Stomach smooth muscle (tissue), 2 donors: ENCODE measurements at regions not wholly inside any gene's neighbourhood (a gene's known extent, or its start where the extent isn't known, plus 50 kb on each side); places are given as distances from the start of the nearest gene placed in this dataset.

Experiments used
- H3K27ac ChIP-seq: one replicate; pipeline ENCODE4 v1.7.0; 2013; ENCODE audit warnings: mild to moderate bottlenecking, low read length, inconsistent platforms
- H3K27me3 ChIP-seq, 2 donors: one replicate each; pipeline ENCODE4 v1.7.0; 2013; ENCODE audit warnings: low read length in 2 of 2; ENCODE audit not compliant: insufficient read depth in 2 of 2, control insufficient read depth in 1 of 2
- H3K36me3 ChIP-seq, 2 donors: one replicate each; pipeline ENCODE4 v1.7.0; 2013; ENCODE audit warnings: low read length in 2 of 2; ENCODE audit not compliant: control insufficient read depth in 2 of 2, insufficient read depth in 2 of 2
- H3K4me1 ChIP-seq: one replicate; pipeline ENCODE4 v1.7.0; 2013; ENCODE audit warnings: low read length; ENCODE audit not compliant: control insufficient read depth, insufficient read depth
- H3K4me3 ChIP-seq, 2 donors: one replicate each; pipeline ENCODE4 v1.7.0; 2013; ENCODE audit warnings: low read length in 2 of 2
- H3K9ac ChIP-seq, 2 donors: one replicate each; pipeline ENCODE4 v1.7.0; 2013; ENCODE audit warnings: low read length in 2 of 2, mild to moderate bottlenecking in 1 of 2
- H3K9me3 ChIP-seq, 2 donors: one replicate each; pipeline ENCODE4 v1.7.0; 2013; ENCODE audit warnings: low read length in 2 of 2; ENCODE audit not compliant: control insufficient read depth in 2 of 2
- donor health status: healthy.
- donor health status: Pancreatic carcinoma.

GRCh38 chr4:64781737-64782326, 372.6 kb upstream of the TECRL start:
- H3K9me3 ChIP-seq, result no peaks in the 10 kb centered on the region
- H3K4me3 ChIP-seq, result no peak overlapping the region
- no peaks in the 10 kb centered on the region for H3K4me1 ChIP-seq
- H3K27me3 ChIP-seq, result no peaks in the 10 kb centered on the region
- no peak overlapping the region for H3K27ac ChIP-seq
- no peak overlapping the region for H3K9ac ChIP-seq
- no peaks in the 10 kb centered on the region for H3K36me3 ChIP-seq

- Histone ChIP-seq H3K27me3 (no peaks in the 10 kb centered on the region), H3K27ac (no peak overlapping the region), H3K36me3 (no peaks in the 10 kb centered on the region), H3K9ac (no peak overlapping the region), H3K9me3 (no peaks in the 10 kb centered on the region), H3K4me1 (no peaks in the 10 kb centered on the region), H3K4me3 (no peak overlapping the region)
These were observed 371.4 kb upstream of the TECRL start for GRCh38 chr4:64780664-64781063.

GRCh38 chr4:64777286-64777685, 368.0 kb upstream of the TECRL start:
- Histone ChIP-seq H3K4me3 (no peak overlapping the region), H3K9me3 (no peaks in the 10 kb centered on the region), H3K4me1 (no peaks in the 10 kb centered on the region), H3K27me3 (no peaks in the 10 kb centered on the region), H3K36me3 (no peaks in the 10 kb centered on the region), H3K9ac (no peak overlapping the region), H3K27ac (no peak overlapping the region)

- Histone ChIP-seq H3K9me3 (no peaks in the 10 kb centered on the region), H3K4me1 (no peaks in the 10 kb centered on the region), H3K4me3 (no peak overlapping the region), H3K9ac (no peak overlapping the region), H3K27ac (no peak overlapping the region), H3K36me3 (no peaks in the 10 kb centered on the region), H3K27me3 (no peaks in the 10 kb centered on the region)
These were observed 367.6 kb upstream of the TECRL start for GRCh38 chr4:64776820-64777219.

- H3K4me1 ChIP-seq, result no peaks in the 10 kb centered on the region
- no peak overlapping the region for H3K4me3 ChIP-seq
- H3K9me3 ChIP-seq, result no peaks in the 10 kb centered on the region
- no peak overlapping the region for H3K27ac ChIP-seq
- H3K27me3 ChIP-seq, result no peaks in the 10 kb centered on the region
- no peak overlapping the region for H3K9ac ChIP-seq
- no peaks in the 10 kb centered on the region for H3K36me3 ChIP-seq
These were observed 365.4 kb upstream of the TECRL start for GRCh38 chr4:64774626-64775025.

GRCh38 chr4:64771149-64771548, 361.9 kb upstream of the TECRL start:
- Histone ChIP-seq H3K27ac (no peak overlapping the region), H3K4me1 (no peaks in the 10 kb centered on the region), H3K9me3 (no peaks in the 10 kb centered on the region)

GRCh38 chr4:64767547-64767946, 358.3 kb upstream of the TECRL start:
- H3K27ac ChIP-seq, result no peak overlapping the region
- no peak overlapping the region for H3K4me3 ChIP-seq
- H3K36me3 ChIP-seq, result no peaks in the 10 kb centered on the region

More at GRCh38 chr4:64771149-64771548, 361.9 kb upstream of the TECRL start:
- H3K27me3 ChIP-seq, result no peaks in the 10 kb centered on the region
- H3K9ac ChIP-seq, result no peak overlapping the region
- H3K4me3 ChIP-seq, result no peak overlapping the region
- no peaks in the 10 kb centered on the region for H3K36me3 ChIP-seq

GRCh38 chr4:64766565-64766964, 357.3 kb upstream of the TECRL start:
- no peak overlapping the region for H3K4me3 ChIP-seq
- no peaks in the 10 kb centered on the region for H3K36me3 ChIP-seq
- no peak overlapping the region for H3K9ac ChIP-seq
- H3K27me3 ChIP-seq, result no peaks in the 10 kb centered on the region
- no peaks in the 10 kb centered on the region for H3K4me1 ChIP-seq
- H3K9me3 ChIP-seq, result no peaks in the 10 kb centered on the region
- H3K27ac ChIP-seq, result no peak overlapping the region

More at GRCh38 chr4:64767547-64767946, 358.3 kb upstream of the TECRL start:
- no peaks in the 10 kb centered on the region for H3K9me3 ChIP-seq
- H3K27me3 ChIP-seq, result no peaks in the 10 kb centered on the region
- H3K4me1 ChIP-seq, result no peaks in the 10 kb centered on the region
- no peak overlapping the region for H3K9ac ChIP-seq

- H3K4me3 ChIP-seq, result no peak overlapping the region
- no peaks in the 10 kb centered on the region for H3K36me3 ChIP-seq
- no peaks in the 10 kb centered on the region for H3K27me3 ChIP-seq
- no peak overlapping the region for H3K9ac ChIP-seq
- no peaks in the 10 kb centered on the region for H3K4me1 ChIP-seq
- H3K9me3 ChIP-seq, result no peaks in the 10 kb centered on the region
- H3K27ac ChIP-seq, result no peak overlapping the region
These were observed 346.8 kb upstream of the TECRL start for GRCh38 chr4:64756016-64756415.

GRCh38 chr4:64747919-64748715, 338.9 kb upstream of the TECRL start:
- no peaks in the 10 kb centered on the region for H3K36me3 ChIP-seq
- no peaks in the 10 kb centered on the region for H3K27me3 ChIP-seq
- no peaks in the 10 kb centered on the region for H3K9me3 ChIP-seq
- no peak overlapping the region for H3K9ac ChIP-seq
- no peak overlapping the region for H3K4me3 ChIP-seq
- no peaks in the 10 kb centered on the region for H3K4me1 ChIP-seq
- no peak overlapping the region for H3K27ac ChIP-seq

GRCh38 chr4:64738240-64738639, 329.0 kb upstream of the TECRL start:
- no peak overlapping the region for H3K9ac ChIP-seq
- H3K4me3 ChIP-seq, result no peak overlapping the region
- H3K4me1 ChIP-seq, result no peaks in the 10 kb centered on the region
- H3K36me3 ChIP-seq, result no peaks in the 10 kb centered on the region
- no peaks in the 10 kb centered on the region for H3K27me3 ChIP-seq
- H3K27ac ChIP-seq, result no peak overlapping the region
- no peaks in the 10 kb centered on the region for H3K9me3 ChIP-seq
